Panc1 (cell line): ENCODE measurements at regions not wholly inside any gene's neighbourhood (a gene's known extent, or its start where the extent isn't known, plus 50 kb on each side); places are given as distances from the start of the nearest gene placed in this dataset.

Source experiments
- ATAC-seq: fragments of 200-7000 bp; cut with Tn5 transposase; 2 replicates; pipeline ENCODE4 v1.9.1; 2020; ENCODE audit warnings: mild to moderate bottlenecking, moderate library complexity
- BruUV-seq: library from RNA; stranded (reverse); fragments of 400-500 nt; replicated peaks from 2 replicates; lab custom pipeline; 2021; lab: Mats Ljungman, UMichigan
- CTCF ChIA-PET: fragments of 300-600 bp; sonication (Branson Sonifier 250); formaldehyde crosslinking; loops from one replicate; lab custom pipeline; 2022; ENCODE audit warnings: antibody characterized with exemption; lab: Charles Lee
- POLR2A ChIA-PET: fragments of 300-600 bp; sonication (Branson Sonifier 250); formaldehyde crosslinking; loops from one replicate; lab custom pipeline; 2022; ENCODE audit warnings: antibody characterized with exemption; lab: Charles Lee
- DNase-seq: peaks from one replicate; pipeline ENCODE4 v3.0.0-alpha.2; 2010; ENCODE audit warnings: low read depth, low spot score
- H3K27ac ChIP-seq: 2 replicates; pipeline ENCODE4 v1.5.1; 2011; ENCODE audit warnings: mild to moderate bottlenecking, low read length, inconsistent platforms
- H3K27me3 ChIP-seq: fragments of 200-500 bp; sonication (Bioruptor generic); 2 replicates; pipeline ENCODE4 v1.6.0; 2014; ENCODE audit warnings: low read length, inconsistent platforms; ENCODE audit not compliant: control insufficient read depth, insufficient read depth
- H3K36me3 ChIP-seq: fragments of 200-500 bp; sonication (Bioruptor generic); 2 replicates; pipeline ENCODE4 v1.5.1; 2014; ENCODE audit warnings: inconsistent platforms, mild to moderate bottlenecking, low read length, moderate library complexity; ENCODE audit not compliant: control insufficient read depth, insufficient read depth
- H3K4me1 ChIP-seq: 2 replicates; pipeline ENCODE4 v1.5.1; 2011; ENCODE audit warnings: inconsistent platforms, mild to moderate bottlenecking, low read length, moderate library complexity; ENCODE audit not compliant: control insufficient read depth, insufficient read depth
- H3K4me3 ChIP-seq, 2 experiments: 2 replicates each; pipeline ENCODE4 v1.5.1; 2011 to 2012; ENCODE audit warnings: low read depth in 2 of 2, low read length in 2 of 2, mild to moderate bottlenecking in 2 of 2, inconsistent platforms in 1 of 2, moderate library complexity in 1 of 2
- H3K9me3 ChIP-seq: fragments of 200-500 bp; sonication (Bioruptor generic); 2 replicates; pipeline ENCODE4 v1.5.1; 2014; ENCODE audit warnings: low read depth, mild to moderate bottlenecking, inconsistent platforms, low read length, moderate library complexity; ENCODE audit not compliant: control insufficient read depth, insufficient read depth
- POLR2AphosphoS5 ChIP-seq: IDR thresholded peaks from 2 replicates; pipeline ENCODE4 v1.6.1; 2012; ENCODE audit warnings: mild to moderate bottlenecking, low read depth, low read length, moderate library complexity
- SIN3A ChIP-seq: IDR thresholded peaks from 2 replicates; pipeline ENCODE4 v1.6.1; 2012; ENCODE audit warnings: low read depth, mild to moderate bottlenecking, low read length, moderate library complexity, borderline replicate concordance; ENCODE audit not compliant: insufficient read depth
- TCF7L2 ChIP-seq: IDR thresholded peaks from 2 replicates; pipeline ENCODE4 v1.6.1; 2011; ENCODE audit warnings: mild to moderate bottlenecking, low read depth, low read length, inconsistent platforms
- in situ Hi-C: cut with HindIII; loops from 2 replicates; pipeline ENCODE4 v1.10.0; 2016; ENCODE audit warnings: low sequenced_read_pairs, low pct_unique_long_range_greater_than_20kb
- intact Hi-C: fragments of 100-400 bp; cut with micrococcal nuclease; formaldehyde crosslinking; loops from one replicate; pipeline ENCODE4 v1.10.0; 2022; ENCODE audit not compliant: unreplicated experiment
- TF ChIP-seq, protein P1 (sequence below): fragments of 450-650 bp; IDR thresholded peaks from 2 replicates; pipeline ENCODE4 v1.5.1; 2017; ENCODE audit warnings: mild to moderate bottlenecking
- TF ChIP-seq, protein P2 (sequence below), 2 experiments: IDR thresholded peaks; 2 replicates each; pipeline ENCODE4 v1.6.1; 2011 to 2012; ENCODE audit warnings: low read depth in 2 of 2, control low read depth in 1 of 2, low read length in 1 of 2, mild to moderate bottlenecking in 1 of 2, moderate library complexity in 1 of 2; ENCODE audit not compliant: insufficient read depth in 1 of 2

DNA sequence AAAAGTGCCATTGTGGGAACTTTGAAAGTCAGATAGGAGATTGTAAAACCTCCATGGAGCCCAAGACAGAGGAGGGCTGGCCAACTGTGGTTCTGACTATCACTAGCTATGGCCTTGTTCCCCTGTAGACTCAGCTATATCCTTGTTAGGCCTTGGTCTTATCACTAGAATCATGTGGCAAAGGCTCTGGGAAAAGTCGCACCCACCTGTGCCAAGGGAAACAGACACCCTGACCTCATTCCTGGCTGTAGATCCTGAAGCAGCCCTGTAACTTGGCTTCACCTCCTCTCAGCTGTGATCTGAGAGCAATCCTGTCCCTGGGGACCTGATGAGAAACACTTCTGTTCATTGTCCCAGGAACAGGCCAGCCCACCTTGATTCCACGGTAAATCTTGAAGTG is 566.2 kb downstream of the TMEM135 start:
- Histone ChIP-seq H3K4me1 (no peaks in the 10 kb centered on the region), H3K27me3 (no peaks in the 10 kb centered on the region), H3K36me3 (no peaks in the 10 kb centered on the region), H3K27ac (no peak overlapping the region), H3K4me3 (no peak overlapping the region), H3K9me3 (no peaks in the 10 kb centered on the region)
- ATAC-seq, result no peak
- in situ Hi-C loops, result no loop called here
- ChIA-PET CTCF (no interaction called here), POLR2A (interaction anchor here (0.6 kb wide), 1 partner anchor 16 kb away, joined by 3 read pairs; no protein-coding TSS in a partner anchor)
- intact Hi-C loops, result no loop called here
- no TSS peak for BruUV-seq
- TF ChIP-seq TCF7L2 (no peak), POLR2AphosphoS5 (no peak), SIN3A (no peak)
- TF ChIP-seq, protein P1, sequence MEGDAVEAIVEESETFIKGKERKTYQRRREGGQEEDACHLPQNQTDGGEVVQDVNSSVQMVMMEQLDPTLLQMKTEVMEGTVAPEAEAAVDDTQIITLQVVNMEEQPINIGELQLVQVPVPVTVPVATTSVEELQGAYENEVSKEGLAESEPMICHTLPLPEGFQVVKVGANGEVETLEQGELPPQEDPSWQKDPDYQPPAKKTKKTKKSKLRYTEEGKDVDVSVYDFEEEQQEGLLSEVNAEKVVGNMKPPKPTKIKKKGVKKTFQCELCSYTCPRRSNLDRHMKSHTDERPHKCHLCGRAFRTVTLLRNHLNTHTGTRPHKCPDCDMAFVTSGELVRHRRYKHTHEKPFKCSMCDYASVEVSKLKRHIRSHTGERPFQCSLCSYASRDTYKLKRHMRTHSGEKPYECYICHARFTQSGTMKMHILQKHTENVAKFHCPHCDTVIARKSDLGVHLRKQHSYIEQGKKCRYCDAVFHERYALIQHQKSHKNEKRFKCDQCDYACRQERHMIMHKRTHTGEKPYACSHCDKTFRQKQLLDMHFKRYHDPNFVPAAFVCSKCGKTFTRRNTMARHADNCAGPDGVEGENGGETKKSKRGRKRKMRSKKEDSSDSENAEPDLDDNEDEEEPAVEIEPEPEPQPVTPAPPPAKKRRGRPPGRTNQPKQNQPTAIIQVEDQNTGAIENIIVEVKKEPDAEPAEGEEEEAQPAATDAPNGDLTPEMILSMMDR, result no peak
- TF ChIP-seq, protein P2, sequence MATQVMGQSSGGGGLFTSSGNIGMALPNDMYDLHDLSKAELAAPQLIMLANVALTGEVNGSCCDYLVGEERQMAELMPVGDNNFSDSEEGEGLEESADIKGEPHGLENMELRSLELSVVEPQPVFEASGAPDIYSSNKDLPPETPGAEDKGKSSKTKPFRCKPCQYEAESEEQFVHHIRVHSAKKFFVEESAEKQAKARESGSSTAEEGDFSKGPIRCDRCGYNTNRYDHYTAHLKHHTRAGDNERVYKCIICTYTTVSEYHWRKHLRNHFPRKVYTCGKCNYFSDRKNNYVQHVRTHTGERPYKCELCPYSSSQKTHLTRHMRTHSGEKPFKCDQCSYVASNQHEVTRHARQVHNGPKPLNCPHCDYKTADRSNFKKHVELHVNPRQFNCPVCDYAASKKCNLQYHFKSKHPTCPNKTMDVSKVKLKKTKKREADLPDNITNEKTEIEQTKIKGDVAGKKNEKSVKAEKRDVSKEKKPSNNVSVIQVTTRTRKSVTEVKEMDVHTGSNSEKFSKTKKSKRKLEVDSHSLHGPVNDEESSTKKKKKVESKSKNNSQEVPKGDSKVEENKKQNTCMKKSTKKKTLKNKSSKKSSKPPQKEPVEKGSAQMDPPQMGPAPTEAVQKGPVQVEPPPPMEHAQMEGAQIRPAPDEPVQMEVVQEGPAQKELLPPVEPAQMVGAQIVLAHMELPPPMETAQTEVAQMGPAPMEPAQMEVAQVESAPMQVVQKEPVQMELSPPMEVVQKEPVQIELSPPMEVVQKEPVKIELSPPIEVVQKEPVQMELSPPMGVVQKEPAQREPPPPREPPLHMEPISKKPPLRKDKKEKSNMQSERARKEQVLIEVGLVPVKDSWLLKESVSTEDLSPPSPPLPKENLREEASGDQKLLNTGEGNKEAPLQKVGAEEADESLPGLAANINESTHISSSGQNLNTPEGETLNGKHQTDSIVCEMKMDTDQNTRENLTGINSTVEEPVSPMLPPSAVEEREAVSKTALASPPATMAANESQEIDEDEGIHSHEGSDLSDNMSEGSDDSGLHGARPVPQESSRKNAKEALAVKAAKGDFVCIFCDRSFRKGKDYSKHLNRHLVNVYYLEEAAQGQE (IDR thresholded peaks at IDR 0.05; ENCODE audit: insufficient read depth in 1 of 2, low read depth in 2 of 2, low read length in 1 of 2), result no peak
- DNase-seq, result no peak

DNA sequence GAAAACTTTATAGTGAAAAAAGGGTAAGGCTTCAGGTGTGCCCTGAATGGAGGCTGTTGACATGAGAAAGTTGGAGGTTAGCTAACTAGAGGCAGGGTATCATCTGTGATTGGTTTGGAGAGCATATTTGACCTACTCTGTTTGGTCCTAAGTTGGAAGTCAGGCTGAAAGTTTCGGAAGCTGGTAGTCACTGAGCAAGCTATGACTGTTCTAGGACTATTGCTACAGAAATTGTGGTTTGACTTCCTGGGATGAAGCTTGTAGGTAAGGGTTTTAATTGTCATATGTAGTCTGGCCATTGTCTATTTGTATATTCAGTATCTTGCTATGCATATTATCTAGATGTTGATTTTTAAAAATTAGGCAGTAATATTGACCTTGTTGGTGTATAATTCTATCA is 565.0 kb downstream of the TMEM135 start:
- in situ Hi-C loops (no loop called here), intact Hi-C loops (no loop called here)
- Histone ChIP-seq H3K4me3 (no peak overlapping the region), H3K27me3 (no peaks in the 10 kb centered on the region), H3K4me1 (no peaks in the 10 kb centered on the region), H3K27ac (no peak overlapping the region), H3K9me3 (no peaks in the 10 kb centered on the region), H3K36me3 (no peaks in the 10 kb centered on the region)
- no TSS peak for BruUV-seq
- ATAC-seq (no peak), DNase-seq (no peak)
- TF ChIP-seq, protein P2 (IDR thresholded peaks at IDR 0.05; ENCODE audit: insufficient read depth in 1 of 2, low read depth in 2 of 2, low read length in 1 of 2), result no peak
- TF ChIP-seq, protein P1, result no peak
- TF ChIP-seq TCF7L2 (no peak), SIN3A (no peak), POLR2AphosphoS5 (no peak)
- ChIA-PET CTCF (no interaction called here), POLR2A (no interaction called here)
